ENCODE measurements at regions not wholly inside any gene's neighbourhood (a gene's known extent, or its start where the extent isn't known, plus 50 kb on each side); places are given as distances from the start of the nearest gene placed in this dataset.

GRCh38 chr3:84039099-84039498 lies 919.7 kb upstream of the CADM2 start:
- Mint-ChIP-seq H3K4me3 (no peak overlapping the region), H3K27me3 (ENCODE audit: low read depth) (no peaks in the 10 kb centered on the region)
- no peak overlapping the region for H3K4ac ChIP-seq (ENCODE audit: low read depth, low read length)

More at GRCh38 chr3:84039099-84039498, 919.7 kb upstream of the CADM2 start:
- H3K23ac ChIP-seq (ENCODE audit: insufficient read length, low read depth, low read length), result no peak overlapping the region
- 0 out of 7 replicates have a peak overlapping the region, but pooled peaks of 1 of the 3 experiments have one; percentile 13 for H3K27ac Mint-ChIP-seq
- H4K5ac ChIP-seq (ENCODE audit: insufficient read length, low read depth, low read length), result no peak overlapping the region
- H2BK12ac ChIP-seq (ENCODE audit: insufficient read length, low read depth, low read length), result no peak overlapping the region
- H2BK20ac ChIP-seq (ENCODE audit: low read depth, low read length, poor library complexity, severe bottlenecking), result no peak overlapping the region
- H3K4me2 ChIP-seq (ENCODE audit: insufficient read depth, insufficient read length, low read length), result no peak overlapping the region
- H2BK5ac ChIP-seq (ENCODE audit: insufficient read length, low read length), result no peak overlapping the region
- DNase-seq, result no peak
- H2AK5ac ChIP-seq (ENCODE audit: insufficient read length, low read length), result no peak overlapping the region
- no peak overlapping the region for H2BK15ac ChIP-seq (ENCODE audit: low read depth, low read length)
- no peak overlapping the region for H3K27ac ChIP-seq (ENCODE audit: insufficient read length, low read depth, low read length)
- H4K91ac ChIP-seq (ENCODE audit: insufficient read length, low read depth, low read length), result no peak overlapping the region
- no peak overlapping the region for H2AFZ ChIP-seq (ENCODE audit: low read length)
- no peak overlapping the region for H3K9ac ChIP-seq (ENCODE audit: extremely low read depth, insufficient read length, low read length)
- no peaks in the 10 kb centered on the region for H3K23me2 ChIP-seq (ENCODE audit: insufficient read length, low read depth, low read length, poor library complexity, severe bottlenecking)
- no peak overlapping the region for H3K18ac ChIP-seq (ENCODE audit: insufficient read length, low read depth, low read length)
- H3K79me2 ChIP-seq (ENCODE audit: insufficient read depth, low read length), result no peaks in the 10 kb centered on the region
- no peaks in the 10 kb centered on the region for H4K20me1 ChIP-seq (ENCODE audit: control insufficient read depth, insufficient read depth, insufficient read length)
- H3K36me3 Mint-ChIP-seq (ENCODE audit: insufficient read depth in 1 of 3, low read depth in 3 of 3), result peaks cover 1 to 8% (median 2%) of the 10 kb centered on the region in 3 experiments; a peak in 5 of 7 replicates
- no peaks in the 10 kb centered on the region for H3K9me3 ChIP-seq (ENCODE audit: control insufficient read depth, low read depth, low read length)
- no peaks in the 10 kb centered on the region for H3K79me1 ChIP-seq (ENCODE audit: insufficient read depth, low read depth, low read length, poor library complexity, severe bottlenecking)
- no peaks in the 10 kb centered on the region for H3K4me1 ChIP-seq (ENCODE audit: insufficient read depth, low read length)
- no CpG with 5 or more reads among the region's 3 CpGs for WGBS (ENCODE audit: extremely low coverage, insufficient read length, low lambda C conversion rate)
- H3K56ac ChIP-seq (ENCODE audit: insufficient read length, low read depth, low read length), result no peak overlapping the region
- H3K14ac ChIP-seq (ENCODE audit: insufficient read depth, low read length), result no peak overlapping the region
- peaks cover 12 to 22% of the 10 kb centered on the region in 2 experiments for H3K9me3 Mint-ChIP-seq
- TF ChIP-seq CTCF (conservative IDR thresholded peaks at IDR 0.05), result no peak
- H2BK120ac ChIP-seq (ENCODE audit: low read depth, low read length, poor library complexity, severe bottlenecking), result no peak overlapping the region
- H4K8ac ChIP-seq (replicated peaks; ENCODE audit: insufficient read length, low read depth, low read length), result no peak overlapping the region
- no peaks in the 10 kb centered on the region for H3K27me3 ChIP-seq (ENCODE audit: insufficient read depth, low read length)
- H3K4me1 Mint-ChIP-seq, result no peaks in the 10 kb centered on the region
- H3T11ph ChIP-seq (ENCODE audit: low read length), result no peak overlapping the region
